ENCODE measurements at regions not wholly inside any gene's neighbourhood (a gene's known extent, or its start where the extent isn't known, plus 50 kb on each side); places are given as distances from the start of the nearest gene placed in this dataset.
"Not testable (repeated sequence)": the region's sequence is repeated elsewhere in the genome, so short reads cannot be mapped to it uniquely, and the experiment has no call there.

GRCh38 chr2:195289081-195289480, 367.9 kb upstream of the SLC39A10 start:
- no peak for DNase-seq

GRCh38 chr2:195279840-195280427, 377.1 kb upstream of the SLC39A10 start:
- no peak for DNase-seq

DNA sequence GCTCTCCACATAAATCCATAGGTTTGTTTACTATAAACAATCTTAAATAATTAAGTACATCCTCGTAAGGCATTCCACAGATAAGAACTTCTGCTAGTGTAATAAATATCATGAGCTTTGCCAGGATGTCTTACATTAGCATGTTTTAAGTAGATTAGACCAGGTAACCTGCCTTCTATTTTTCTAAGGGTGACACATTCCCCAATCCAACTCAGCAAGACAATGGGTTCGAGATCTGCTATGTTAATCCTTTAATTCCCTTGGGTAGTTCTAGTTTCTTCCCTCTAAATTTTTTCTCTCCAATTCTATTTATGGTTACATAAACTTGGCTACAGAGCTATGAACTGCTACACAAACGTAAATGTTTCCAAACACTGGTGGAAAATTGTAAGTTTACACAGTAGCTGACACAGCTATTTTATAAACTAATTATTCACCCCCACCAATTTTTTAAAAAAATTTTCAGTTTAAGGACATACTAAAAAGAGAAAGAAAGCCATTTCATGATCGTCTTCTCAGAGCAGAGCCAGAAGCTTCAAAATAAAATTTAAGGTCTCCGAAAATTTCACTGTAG, 386.5 kb upstream of the SLC39A10 start:
- no peak for DNase-seq

- DNase-seq = no peak
Observed at GRCh38 chr2:195269220-195269619, 387.8 kb upstream of the SLC39A10 start.

DNA sequence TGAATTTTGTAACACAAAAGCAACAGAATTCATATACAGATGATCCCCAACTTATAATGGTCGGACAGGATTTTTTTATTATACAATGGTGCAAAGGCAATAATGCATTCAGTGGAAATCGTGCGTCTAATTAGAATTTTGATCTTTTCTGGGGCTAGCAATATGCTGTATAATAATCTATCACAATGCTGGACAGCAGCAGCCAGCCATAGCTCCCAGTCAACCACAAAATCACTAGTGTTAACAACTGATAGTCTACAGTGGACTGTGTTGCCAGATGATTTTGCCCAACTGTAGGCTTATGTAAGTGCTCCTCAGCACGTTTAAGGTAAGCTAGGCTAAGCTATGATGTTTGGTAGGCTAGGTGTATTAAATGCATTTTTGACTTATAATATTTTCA, 399.0 kb upstream of the SLC39A10 start:
- no peak for DNase-seq

DNA sequence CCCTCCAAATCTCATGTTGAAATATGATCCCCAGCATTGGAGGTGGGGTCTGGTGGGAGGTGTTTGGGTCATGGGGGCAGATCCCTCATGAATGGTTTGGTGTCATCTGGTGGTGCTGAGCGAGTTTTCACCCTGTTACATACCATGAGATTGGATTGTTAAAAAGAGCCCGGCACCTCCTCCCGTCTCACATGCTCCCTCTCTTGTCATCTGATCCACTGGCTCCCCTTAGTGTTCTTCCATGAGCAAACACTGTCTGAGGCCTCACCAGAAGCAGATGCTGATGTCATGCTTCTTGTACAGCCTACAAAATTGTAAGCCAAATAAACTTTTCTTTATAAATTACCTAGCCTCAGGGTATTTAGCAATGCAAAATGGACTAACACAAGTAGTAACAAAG, 405.0 kb upstream of the SLC39A10 start:
- no peak for DNase-seq

GRCh38 chr2:195251214-195251613, 405.8 kb upstream of the SLC39A10 start:
- DNase-seq = no peak

- DNase-seq = no peak
Observed at GRCh38 chr2:195238826-195239225, 418.2 kb upstream of the SLC39A10 start.

GRCh38 chr2:195238379-195238778, 418.6 kb upstream of the SLC39A10 start:
- DNase-seq = no peak

DNA sequence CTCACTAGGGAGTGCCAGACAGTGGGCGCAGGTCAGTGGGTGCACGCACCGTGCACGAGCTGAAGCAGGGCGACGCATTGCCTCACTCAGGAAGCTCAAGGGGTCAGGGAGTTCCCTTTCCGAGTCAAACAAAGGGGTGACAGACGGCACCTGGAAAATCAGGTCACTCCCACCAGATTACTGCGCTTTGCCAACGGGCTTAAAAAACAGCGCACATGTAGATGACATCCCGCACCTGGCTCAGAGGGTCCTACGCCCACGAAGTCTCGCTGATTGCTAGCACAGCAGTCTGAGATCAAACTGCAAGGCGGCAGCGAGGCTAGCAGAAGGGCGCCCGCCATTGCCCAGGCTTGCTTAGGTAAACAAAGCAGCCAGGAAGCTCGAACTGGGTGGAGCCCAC, 428.5 kb upstream of the SLC39A10 start:
- not testable (repeated sequence) for DNase-seq

DNA sequence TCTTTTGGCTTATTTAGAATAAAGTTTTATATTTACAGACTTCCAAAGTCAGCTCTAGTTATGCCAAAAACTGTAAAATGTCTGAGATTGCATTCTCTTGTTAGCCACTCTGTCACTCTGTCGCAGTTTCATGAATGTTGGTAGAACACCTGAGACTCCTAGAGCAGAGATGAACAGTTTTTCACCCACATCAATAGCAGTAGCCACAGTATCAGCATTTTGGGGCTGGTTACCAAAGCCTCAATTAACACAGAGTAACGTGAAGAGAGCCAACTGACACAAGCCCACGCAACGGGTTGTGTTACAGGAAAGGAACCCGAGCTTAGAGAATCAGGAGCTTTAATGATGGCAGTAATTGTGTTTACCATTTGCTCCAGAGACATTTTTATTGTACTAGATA, 443.0 kb upstream of the SLC39A10 start:
- no peak for DNase-seq

GRCh38 chr2:195212586-195212985, 444.4 kb upstream of the SLC39A10 start:
- DNase-seq = no peak

GRCh38 chr2:195202163-195202845, 454.7 kb upstream of the SLC39A10 start:
- no peak for DNase-seq

DNA sequence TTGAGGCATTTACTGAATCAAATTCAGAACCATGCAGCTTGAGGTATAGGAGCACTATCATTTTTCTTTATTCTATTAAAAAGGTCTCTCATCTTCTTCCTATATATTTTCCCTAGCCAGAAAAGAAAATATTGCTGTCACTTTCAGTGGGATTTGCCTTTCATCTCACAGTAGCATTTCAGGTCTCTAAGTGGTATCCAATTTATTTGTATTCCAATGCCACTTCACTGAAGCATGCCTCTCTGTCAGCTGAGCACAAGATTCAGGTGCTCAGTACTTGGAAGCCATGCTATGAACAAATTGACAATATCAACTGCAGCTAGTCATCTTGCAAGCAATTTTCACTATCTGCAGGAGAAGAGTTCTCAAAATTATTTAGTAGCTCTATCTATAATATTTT, 457.2 kb upstream of the SLC39A10 start:
- DNase-seq = no peak

GRCh38 chr2:195181059-195181705, 475.8 kb upstream of the SLC39A10 start:
- DNase-seq = no peak

GRCh38 chr2:195168369-195168768, 488.7 kb upstream of the SLC39A10 start:
- no peak for DNase-seq

- no peak for DNase-seq
Observed at GRCh38 chr2:195164930-195165329, 492.1 kb upstream of the SLC39A10 start.

DNA sequence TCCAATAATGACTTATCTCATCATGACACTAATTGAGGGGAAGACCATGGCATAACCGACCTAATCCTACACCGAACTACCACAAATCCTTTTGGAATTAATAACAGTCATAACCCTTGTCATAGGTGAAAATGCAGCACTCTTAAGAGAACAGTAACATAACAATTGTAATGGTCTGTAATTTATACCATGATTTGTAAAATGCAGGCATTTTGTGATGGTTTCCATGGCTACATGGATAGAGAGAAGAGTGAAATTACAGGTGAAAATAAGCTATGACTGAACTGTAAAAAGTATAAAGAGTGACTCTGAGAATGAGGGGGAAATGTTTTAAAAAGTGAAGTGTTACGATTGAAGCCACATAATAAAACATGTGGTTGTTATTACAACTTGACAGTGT, 494.1 kb upstream of the SLC39A10 start:
- no peak for DNase-seq

DNA sequence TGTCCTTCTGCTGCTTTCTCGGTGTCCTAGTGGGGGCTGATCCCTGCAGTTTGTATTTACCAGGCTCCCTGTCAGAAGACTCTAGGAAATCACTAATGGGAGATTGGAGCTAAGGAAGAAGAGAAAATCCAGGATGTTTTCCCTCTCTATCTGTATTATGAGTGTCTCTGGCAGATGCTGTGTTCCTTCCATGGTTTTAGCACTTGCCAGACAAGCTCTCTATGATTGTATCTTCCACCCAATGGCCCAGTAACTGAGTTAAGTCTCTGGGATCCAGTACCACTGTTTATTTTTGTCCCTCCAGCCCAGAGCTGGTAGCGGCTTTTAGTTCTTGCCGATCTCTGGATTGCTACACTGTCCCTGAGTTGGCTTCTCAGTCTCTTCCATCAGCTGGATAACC, 494.8 kb upstream of the SLC39A10 start:
- no peak for DNase-seq

GRCh38 chr2:195160963-195161362, 496.1 kb upstream of the SLC39A10 start:
- DNase-seq = no peak

DNA sequence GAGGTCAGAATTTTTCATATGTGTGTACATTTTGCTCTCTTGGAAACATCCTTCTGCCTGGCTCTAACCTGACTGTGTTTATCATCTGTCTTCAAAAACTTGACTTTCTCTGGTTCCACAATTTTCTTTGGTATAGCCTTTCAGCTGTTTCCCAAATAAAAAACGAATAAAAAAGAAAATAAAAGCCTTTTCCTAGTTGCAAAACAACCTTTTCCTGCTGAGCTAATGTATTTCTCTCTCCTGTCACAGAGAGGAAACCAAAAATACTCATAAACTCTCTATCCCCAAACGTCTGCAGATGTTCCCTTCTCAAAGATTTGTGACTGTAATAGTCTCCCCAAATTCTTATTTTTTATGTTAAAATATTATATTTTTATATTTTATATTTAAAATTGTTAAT, 505.3 kb upstream of the SLC39A10 start:
- no peak for DNase-seq

DNA sequence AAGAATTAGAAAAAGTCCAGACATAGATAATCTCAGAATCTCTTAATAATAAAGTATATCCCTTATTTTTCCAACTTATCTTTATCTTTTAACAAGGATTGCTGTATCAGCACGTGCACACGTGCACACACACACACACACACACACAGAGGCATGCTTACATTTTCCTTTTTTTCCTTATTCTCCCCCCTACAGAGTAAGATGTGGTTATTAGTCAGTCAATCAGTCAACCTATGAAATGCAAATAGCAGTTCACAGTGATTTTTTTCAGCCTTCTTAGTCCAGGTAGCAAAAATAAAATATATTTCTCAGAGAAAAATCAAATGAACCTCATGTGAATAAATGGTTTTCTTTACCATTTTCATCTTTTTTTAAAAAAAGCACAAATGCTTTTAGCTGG, 506.2 kb upstream of the SLC39A10 start:
- DNase-seq = no peak

DNA sequence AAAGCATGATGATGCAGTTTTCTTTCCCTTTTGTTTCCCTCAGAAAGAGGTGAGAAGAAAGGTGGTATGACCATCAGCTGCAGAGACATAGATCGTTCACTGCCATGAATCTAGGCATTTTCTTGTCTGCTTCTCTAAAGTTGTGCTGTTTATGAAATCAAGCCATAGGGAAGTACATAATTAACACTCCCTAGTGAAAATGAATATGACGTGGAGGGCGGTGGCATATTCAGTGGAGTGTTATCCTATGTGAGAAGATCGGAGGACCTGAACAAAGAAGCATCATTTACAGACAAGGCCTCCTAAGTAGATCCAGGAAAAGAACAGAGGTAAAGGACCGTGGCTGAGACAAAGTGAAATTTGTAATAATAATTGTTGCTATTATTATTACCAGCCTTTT, 509.0 kb upstream of the SLC39A10 start:
- no peak for DNase-seq

Measured in NCI-H187 (cell line).